Left cardiac atrium (tissue), 4 donors: ENCODE measurements at regions not wholly inside any gene's neighbourhood (a gene's known extent, or its start where the extent isn't known, plus 50 kb on each side); places are given as distances from the start of the nearest gene placed in this dataset.
A peak's percentile ranks its signal among the peaks of the same experiment; 100 is the strongest.

Source experiments
- ATAC-seq, 2 donors: fragments of 200-7000 bp; cut with Tn5 transposase; one replicate each; pipeline ENCODE4 v1.9.1; 2020; ENCODE audit warnings: mild to moderate bottlenecking in 2 of 2, moderate library complexity in 2 of 2
- DNase-seq: peaks from one replicate; pipeline ENCODE4 v3.0.0-alpha.2; 2020
- intact Hi-C, 2 donors: fragments of 100-400 bp; cut with DNase I; formaldehyde crosslinking; loops; one replicate each; pipeline versions ENCODE4 v1.14.1 to v1.15.1; 2022 to 2023
- donor health status: DM: no; HTN: yes; CAD: no.
- donor health status: DM: no; HTN: yes; CAD: no; lungs with severe emphysema.
- donor health status: DM: yes; HTN: yes; CAD: no.
- donor health status: Dilated cardiomyopathy.

GRCh38 chr21:40901691-40902090 is 54.7 kb upstream of the DSCAM start:
- DNase-seq: no peak
- intact Hi-C loops: no loop called here
- peak in 1 of 2 donors; percentile 63 for ATAC-seq

- intact Hi-C loops: no loop called here
- DNase-seq: no peak
- peak in 1 of 2 donors; percentile 27 for ATAC-seq
These were observed 55.3 kb upstream of the DSCAM start for GRCh38 chr21:40902299-40902698.

GRCh38 chr21:40902993-40903392 is 56.0 kb upstream of the DSCAM start:
- intact Hi-C loops: no loop called here
- ATAC-seq: no peak
- DNase-seq: no peak

- intact Hi-C loops: no loop called here
- ATAC-seq: no peak
- DNase-seq: no peak
These were observed 58.3 kb upstream of the DSCAM start for GRCh38 chr21:40905251-40905650.

GRCh38 chr21:40912375-40912774 is 65.4 kb upstream of the DSCAM start:
- ATAC-seq (no peak), DNase-seq (no peak)
- intact Hi-C loops: no loop called here

- ATAC-seq (no peak), DNase-seq (no peak)
- intact Hi-C loops: no loop called here
These were observed 68.2 kb upstream of the DSCAM start for GRCh38 chr21:40915114-40915513.

- ATAC-seq: no peak
- no peak for DNase-seq
- intact Hi-C loops: no loop called here
These were observed 76.4 kb upstream of the DSCAM start for GRCh38 chr21:40923407-40923806.

GRCh38 chr21:40923901-40924300 is 76.9 kb upstream of the DSCAM start:
- no peak for DNase-seq
- intact Hi-C loops: no loop called here
- ATAC-seq: no peak

GRCh38 chr21:40924641-40925040 is 77.7 kb upstream of the DSCAM start:
- ATAC-seq: no peak
- no peak for DNase-seq
- intact Hi-C loops: no loop called here

GRCh38 chr21:40926238-40926637 is 79.3 kb upstream of the DSCAM start:
- no peak for ATAC-seq
- no peak for DNase-seq
- intact Hi-C loops: no loop called here

- ATAC-seq (no peak), DNase-seq (no peak)
- intact Hi-C loops: no loop called here
These were observed 82.9 kb upstream of the DSCAM start for GRCh38 chr21:40929833-40930232.

- intact Hi-C loops: no loop called here
- DNase-seq (no peak), ATAC-seq (no peak)
These were observed 84.2 kb upstream of the DSCAM start for GRCh38 chr21:40931197-40931596.

- ATAC-seq: no peak
- intact Hi-C loops: no loop called here
- DNase-seq: no peak
These were observed 89.2 kb upstream of the DSCAM start for GRCh38 chr21:40936178-40936577.

GRCh38 chr21:40936771-40937261 is 89.9 kb upstream of the DSCAM start:
- ATAC-seq (no peak), DNase-seq (no peak)
- intact Hi-C loops: no loop called here

- intact Hi-C loops: no loop called here
- no peak for ATAC-seq
These were observed 91.1 kb upstream of the DSCAM start for GRCh38 chr21:40938078-40938477.

GRCh38 chr21:40938611-40939010 is 91.7 kb upstream of the DSCAM start:
- intact Hi-C loops: no loop called here
- DNase-seq (no peak), ATAC-seq (no peak)

More at GRCh38 chr21:40938078-40938477, 91.1 kb upstream of the DSCAM start:
- DNase-seq: no peak

GRCh38 chr21:40947713-40948112 is 100.8 kb upstream of the DSCAM start:
- intact Hi-C loops: no loop called here

GRCh38 chr21:40950970-40951369 is 104.0 kb upstream of the DSCAM start:
- intact Hi-C loops: no loop called here
- DNase-seq (no peak), ATAC-seq (no peak)

More at GRCh38 chr21:40947713-40948112, 100.8 kb upstream of the DSCAM start:
- no peak for DNase-seq
- ATAC-seq: no peak

- DNase-seq (no peak), ATAC-seq (no peak)
- intact Hi-C loops: no loop called here
These were observed 105.8 kb upstream of the DSCAM start for GRCh38 chr21:40952551-40953323.

GRCh38 chr21:40964691-40965090 is 117.7 kb upstream of the DSCAM start:
- ATAC-seq (no peak), DNase-seq (no peak)
- intact Hi-C loops: no loop called here

- ATAC-seq (no peak), DNase-seq (no peak)
- intact Hi-C loops: no loop called here
These were observed 120.8 kb upstream of the DSCAM start for GRCh38 chr21:40967771-40968170.
